ENCODE measurements at regions not wholly inside any gene's neighbourhood (a gene's known extent, or its start where the extent isn't known, plus 50 kb on each side); places are given as distances from the start of the nearest gene placed in this dataset.
"Not testable (repeated sequence)": the region's sequence is repeated elsewhere in the genome, so short reads cannot be mapped to it uniquely, and the experiment has no call there.

DNA sequence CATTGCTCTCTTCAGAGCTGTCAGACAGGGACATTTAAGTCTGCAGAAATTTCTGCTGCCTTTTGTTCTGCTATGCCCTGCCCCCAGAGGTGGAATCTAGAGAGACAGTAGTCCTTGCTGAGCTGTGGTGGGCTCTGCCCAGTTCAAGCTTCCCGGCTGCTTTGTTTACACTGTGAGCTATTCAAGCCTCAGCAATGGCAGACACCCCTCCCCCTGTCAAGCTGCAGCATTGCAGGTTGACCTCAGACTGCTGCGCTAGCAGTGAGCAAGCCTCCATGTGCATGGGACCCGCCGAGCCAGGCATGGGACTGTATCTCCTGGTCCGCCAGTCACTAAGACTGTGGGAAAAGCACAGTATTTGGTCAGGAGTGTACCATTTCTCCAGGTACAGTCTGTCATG lies 53.6 kb upstream of the MAPK10 start:
- not testable (repeated sequence) for DNase-seq (ENCODE audit: low read depth)

DNA sequence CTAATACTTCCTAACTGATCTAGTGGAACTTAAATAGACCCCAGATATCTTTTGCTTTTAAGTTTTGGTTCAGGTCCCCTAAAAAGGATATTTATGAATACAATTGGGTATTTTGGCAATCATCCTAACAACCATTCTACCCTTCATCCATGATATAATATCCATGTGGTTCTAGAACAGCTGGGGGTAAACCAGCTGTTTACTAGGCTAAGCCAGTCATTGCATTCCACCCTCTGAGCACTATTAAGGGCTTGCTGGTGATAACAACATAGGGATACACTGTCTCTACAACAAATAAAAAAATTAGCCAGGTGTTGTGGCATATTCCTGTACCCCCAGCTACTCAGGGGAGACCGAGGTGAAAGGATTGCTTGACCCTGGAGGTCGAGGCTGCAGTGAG lies 54.8 kb upstream of the MAPK10 start:
- DNase-seq (ENCODE audit: low read depth): no peak

DNA sequence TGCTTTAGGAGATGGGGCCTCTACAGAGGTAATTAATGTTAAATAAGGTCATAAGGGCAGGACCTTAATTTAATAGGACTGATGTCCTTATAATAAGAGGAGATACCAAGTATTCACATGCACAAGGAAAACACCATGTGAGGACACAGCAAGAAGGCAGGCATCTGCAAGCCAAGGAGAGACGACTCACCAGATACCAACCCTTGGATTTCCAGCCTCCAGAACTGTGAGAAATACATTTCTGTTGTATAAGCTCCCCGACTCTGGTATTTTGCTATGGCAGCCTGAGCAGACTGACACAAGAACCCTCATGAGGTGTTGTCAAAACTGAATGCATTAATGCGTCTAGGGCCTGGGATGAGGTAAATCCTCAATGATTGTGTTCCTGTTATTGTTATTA lies 56.2 kb upstream of the MAPK10 start:
- no peak for DNase-seq (ENCODE audit: low read depth)

DNA sequence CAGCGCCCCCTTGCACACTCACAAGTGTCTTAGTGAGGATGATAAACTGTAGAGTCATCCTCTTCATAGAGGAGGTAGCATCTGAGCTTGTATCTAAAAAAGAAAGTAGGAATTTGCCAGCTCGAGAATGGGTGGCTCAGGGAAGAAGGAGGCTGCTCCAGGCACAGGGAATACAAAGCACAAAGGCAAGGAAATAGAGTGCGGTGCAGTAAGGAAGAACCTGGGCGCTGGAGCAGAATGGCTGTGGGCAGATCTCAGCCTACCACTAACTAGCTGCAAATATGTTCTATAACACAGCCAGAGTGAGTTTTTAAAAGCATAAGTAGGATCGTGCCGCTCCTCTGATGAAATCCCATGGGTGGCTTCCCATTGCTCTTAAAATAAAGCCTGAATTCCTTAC lies 61.6 kb upstream of the MAPK10 start:
- no peak for DNase-seq (ENCODE audit: low read depth)

DNA sequence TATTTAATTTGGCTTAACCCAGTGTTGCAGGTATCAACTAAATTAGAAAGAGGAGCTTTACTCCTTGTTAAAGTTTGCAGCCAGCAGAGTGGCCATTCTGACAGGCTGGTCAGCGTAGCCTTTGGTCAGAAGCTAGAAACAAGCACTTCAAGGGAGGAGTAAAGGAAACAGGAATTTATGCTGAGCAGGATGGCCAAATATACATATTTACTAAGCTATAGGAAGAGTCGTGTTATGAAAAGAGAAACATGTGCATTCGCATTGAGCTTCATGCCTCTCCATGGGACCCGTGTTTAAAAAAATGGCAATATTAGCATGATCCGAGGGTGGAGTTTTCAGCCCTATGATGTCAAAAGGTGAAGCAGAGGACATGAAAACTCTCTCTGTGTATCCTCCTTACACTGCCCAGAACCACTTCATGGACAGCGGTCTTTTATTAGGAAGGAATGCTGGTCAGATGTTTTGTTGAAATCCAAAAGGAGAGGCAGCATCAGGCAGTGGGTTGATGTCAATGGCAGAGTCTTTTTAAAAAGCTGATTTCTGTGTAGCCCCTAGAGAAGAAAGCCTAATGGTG lies 71.8 kb upstream of the MAPK10 start:
- DNase-seq (ENCODE audit: low read depth): no peak

DNA sequence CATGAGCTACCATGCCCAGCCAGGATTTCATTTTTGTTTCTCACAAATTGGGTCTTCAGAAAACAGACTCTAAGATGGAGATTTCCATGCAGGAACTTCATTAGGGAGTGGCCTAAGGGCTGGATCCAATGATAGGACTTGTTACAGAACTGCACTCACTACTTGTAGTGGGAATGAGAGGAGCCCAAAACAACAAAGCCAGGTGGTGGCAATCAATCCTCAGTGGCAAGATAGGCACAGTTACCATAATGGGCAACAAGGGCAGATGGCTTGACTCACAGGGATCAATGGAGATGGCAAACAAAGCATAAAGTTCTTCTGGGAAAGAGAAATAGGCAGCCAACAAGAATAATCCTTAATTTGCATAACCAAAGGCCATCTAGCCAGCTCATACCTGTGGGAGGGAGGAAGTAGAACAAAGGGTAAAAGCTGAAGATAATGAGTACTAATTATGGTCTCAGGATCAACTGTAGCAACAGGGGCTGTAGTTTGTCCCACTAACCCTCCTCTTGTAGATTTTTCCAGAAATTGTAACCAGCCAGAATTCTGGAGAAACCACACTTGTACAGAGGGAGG lies 72.8 kb upstream of the MAPK10 start:
- DNase-seq (ENCODE audit: low read depth): no peak

DNA sequence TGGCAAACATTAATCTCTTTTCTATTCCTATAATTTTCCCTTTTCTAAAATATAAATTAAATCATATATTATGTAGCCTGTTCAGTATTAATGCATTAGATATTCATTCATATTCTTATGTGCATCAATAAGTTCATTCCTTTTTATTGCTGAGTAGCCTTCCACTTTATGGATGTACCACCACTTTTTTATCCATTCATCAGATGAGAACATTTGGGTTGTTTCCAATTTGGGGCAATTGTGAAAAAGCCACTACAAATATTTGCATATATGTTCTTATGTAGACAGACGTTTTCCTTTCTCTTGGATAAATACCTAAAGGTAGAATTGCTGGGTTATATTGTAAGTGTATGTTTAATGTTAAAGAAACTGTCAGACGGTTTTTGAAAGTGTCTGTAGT lies 79.4 kb upstream of the MAPK10 start:
- DNase-seq (ENCODE audit: low read depth): no peak

DNA sequence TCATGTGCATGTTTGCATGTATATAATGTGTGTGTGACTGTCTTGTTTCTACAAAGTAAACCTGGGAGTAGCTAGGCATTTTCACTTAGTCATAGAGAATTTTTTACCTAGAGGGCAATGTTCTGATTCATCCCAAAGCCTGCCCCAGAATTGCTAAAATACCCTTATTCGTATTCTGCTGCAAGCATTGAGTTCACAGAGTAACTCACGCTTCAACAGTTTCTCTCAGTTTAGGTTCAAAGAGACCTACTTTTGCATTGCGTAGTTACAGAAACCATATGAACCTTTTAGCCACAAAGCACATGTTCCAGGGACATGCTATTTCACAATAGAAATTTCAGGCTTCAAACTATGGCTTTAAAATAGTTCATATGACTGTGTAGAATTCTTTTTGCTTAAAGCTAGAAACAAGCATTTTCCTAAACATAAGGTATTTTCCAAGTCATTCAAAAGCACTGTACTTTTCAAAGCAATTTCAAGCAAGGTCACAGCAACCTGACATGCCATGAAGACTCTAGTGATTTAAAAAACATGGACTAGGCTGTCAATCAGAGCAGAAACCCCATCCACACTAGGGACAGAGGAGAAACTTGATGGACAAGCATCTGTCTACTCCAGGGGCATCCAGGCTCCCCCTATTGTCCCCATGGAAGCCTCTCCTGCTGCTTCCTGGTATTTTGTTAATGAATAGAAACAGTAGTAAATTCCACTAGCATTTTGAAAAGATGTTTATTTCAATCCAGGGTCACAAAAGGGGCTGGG lies 81.5 kb upstream of the MAPK10 start:
- no peak for DNase-seq (ENCODE audit: low read depth)

DNA sequence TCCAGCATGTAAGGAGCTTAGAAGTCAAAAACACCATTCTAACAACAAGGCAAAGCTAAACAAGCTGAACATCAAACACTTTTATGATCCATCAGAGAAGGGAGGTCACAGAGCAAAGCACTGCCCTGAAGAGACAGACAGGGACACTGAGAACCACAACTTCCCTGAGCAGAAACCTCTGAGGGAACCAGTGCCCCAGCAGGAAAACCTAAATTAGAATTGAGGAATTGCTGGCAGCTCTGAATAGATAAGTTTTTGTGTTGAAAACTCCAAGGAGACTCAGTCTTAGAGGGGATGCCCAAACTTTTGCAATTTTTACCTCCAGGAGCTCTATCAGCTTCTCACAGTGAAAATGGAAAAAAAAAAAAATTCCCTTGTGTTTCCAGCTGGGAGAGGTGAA lies 83.0 kb upstream of the MAPK10 start:
- no peak for DNase-seq (ENCODE audit: low read depth)

DNA sequence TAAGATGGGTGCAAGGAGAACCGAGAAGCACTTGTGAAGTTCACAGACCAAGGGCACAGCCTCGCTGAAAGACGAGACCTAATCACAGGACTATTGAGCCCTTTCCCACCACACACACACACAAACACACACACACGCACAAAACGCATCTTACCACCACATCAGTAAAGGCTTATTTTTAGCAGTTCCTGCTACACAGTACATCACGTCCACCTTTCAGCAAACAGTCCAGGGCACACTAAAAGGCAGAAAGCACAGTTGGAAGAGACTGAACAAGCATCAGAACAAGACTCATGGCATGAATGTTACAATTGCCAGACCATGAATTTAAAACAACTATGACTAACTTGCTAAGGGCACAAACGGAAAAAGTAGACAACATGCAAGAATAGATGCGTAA lies 83.6 kb upstream of the MAPK10 start:
- no peak for DNase-seq (ENCODE audit: low read depth)

DNA sequence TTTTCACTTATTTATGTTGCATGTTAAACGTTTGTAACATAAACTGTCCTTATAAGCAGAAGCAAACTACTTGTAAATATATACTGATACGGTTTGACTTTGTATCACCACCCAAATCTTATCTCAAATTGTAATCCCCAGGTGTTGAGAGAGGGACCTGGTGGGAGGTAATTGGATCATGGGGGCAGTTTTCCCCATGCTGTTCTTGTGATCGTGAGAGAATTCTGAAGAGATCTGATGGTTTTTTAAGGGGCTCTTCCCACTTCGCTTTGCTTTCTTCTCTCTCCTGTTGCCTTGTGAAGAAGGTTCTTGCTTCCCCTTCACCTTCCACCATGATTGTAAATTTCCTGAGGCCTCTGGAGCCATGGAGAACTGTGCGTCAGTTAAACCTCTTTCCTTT lies 87.1 kb upstream of the MAPK10 start:
- DNase-seq (ENCODE audit: low read depth): no peak

DNA sequence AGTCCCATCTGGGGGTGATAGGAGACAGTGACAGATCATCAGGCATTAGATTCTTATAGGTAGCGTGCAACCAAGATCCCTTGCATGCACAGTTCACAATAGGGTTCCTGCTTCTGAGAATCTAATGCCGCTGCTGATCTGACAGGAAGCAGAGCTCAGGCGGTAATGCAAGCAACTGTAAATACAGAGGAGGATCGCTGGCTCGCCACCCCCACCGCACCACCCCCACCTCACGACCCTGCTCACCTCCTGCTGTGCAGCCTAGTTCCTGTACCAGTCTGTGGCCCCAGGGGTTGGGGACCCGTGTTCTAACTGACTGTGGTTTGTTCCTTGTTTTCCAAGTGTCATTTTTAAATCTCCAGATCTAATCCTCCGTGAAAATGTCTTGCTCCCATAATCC lies 89.0 kb upstream of the MAPK10 start:
- no peak for DNase-seq (ENCODE audit: low read depth)

DNA sequence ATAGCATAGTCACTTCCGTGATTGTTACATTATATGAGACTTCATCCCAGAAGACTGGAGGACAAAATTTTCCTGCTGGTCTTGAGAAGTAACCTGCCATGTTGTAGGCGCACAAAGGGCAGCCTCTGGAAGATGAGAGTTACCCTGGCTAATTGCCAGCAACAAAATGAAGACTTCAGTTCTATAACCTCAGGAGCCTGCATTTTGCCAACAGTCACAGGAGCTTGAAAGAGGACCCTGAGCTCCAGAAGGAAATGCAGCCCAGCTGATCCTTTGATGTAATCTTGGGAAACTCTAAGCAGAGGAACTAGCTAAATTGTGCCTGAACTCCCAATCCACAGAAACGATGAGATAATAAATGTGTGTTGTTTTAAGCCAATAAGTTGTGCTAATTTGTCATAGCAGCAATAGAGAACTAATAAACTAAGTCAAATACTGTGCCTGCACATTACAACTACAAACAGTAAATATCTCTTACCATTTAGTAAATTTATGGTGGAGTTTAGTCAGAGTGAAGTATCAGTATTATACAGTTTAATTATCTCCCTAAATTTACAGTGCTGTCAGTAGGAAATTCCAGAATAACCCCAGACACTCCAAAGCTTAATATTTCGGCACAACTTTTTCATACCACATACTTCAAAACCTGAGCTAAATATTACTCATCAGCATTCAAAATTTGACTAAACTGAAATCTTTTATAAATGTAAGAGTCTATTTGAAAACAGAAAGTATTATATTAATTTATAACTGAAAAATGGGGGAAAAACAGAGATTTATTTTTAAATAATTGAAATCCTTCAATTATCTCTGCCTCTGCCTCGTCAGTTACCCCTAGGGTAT lies 90.1 kb upstream of the MAPK10 start:
- DNase-seq (ENCODE audit: low read depth): no peak

DNA sequence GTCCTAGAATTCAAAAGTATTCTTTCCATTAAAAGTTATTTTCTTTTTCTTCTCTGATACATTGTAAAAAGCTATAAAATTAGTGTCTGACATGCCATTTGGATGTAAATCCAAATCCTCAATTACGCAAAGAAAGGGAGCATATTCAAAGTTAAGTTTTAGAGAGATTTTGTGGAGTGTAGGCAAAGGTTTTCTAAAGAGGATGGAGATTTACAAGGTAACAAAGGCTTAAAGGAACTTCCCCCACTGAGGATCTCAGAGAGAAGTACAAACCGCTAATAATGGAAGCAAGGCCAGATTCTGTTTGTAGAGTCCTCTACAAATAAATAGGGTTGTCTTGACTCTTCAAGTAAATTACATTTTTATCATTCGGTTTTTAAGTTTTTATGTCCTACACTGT lies 91.0 kb upstream of the MAPK10 start:
- DNase-seq (ENCODE audit: low read depth): no peak

DNA sequence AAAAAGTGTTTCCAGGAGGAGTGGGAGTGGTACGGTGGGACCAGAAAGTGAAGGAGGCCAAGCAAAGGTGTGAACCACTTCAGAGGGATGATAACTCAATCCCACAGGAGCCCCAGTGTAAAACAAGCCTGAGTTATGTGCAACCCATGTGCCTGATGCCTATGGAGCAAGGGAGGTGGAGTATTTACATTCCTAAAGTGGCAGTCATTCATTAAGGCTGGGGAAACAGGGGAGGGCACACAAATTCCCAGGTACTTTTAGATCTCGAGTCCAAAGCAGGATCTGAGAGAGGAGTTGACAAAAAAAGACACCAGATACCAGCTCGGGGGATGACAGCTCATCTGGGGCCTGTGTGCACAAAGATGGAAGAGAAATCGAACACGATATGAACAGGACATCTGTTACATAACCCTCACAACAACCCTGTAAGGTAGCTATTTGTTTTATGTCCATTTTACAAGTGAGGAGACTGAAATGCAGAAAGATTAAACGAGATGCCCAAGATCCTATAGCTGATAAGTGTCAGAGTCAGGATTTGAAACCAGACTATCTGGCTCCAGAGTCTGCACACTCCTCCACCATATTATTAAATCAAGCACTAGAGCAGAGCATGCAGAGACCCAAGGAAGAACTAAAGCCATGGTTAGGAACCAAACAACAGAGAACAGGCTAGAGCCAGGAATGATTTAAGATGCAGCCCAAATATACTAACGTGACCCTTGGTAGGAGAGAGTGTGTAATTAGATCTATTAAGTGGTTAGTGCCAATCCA lies 91.9 kb upstream of the MAPK10 start:
- no peak for DNase-seq (ENCODE audit: low read depth)

DNA sequence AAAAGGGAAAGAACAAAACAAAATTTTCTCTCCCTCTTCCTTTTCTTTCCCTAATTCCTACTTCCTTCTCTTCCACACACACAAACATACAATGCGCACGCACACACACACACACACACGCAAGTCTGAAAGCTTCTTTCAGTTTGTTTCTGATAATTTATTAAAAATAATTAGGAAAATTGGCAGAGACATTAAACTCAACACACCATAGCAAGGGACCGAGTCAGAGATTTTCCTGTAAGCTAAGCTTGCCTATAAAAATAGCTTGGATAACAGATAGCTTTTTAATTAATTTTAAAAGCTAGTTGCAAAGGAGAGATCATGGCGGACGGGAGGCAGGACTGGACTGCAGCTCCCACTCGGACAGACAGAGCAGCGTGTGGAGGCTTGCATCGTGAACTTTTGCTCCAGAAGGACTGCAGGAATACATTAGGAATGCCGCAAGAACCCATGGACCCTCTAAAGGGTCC lies 92.6 kb upstream of the MAPK10 start:
- no peak for DNase-seq (ENCODE audit: low read depth)

DNA sequence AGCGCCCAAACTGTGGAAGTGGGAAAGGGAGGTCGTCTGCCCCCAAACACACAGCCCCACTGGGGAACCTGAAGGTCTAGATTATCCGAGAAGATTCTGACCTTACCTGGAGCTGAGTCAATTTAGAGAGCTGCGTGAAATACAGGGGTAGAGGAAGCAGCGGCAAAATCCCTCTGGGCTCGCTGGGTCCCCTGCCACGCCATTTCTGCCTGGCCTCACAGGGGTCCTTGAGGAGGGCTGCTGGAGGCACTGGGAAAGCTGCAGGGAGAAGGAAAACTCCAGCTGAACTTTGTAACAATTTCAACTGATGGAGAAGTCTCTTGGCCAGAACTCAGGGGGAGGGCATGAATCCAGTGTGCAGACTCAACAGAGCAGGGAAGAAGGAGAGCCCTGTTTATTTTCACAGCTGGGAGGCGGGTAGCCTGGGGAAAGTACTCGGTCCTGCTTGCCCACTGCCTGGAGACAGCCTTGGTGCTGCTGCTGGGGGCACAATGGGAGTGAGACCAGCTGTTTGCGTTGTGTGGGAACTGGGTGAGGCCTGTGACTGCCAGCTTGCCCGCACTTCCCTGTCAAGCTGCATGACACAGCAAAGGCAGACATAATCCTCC lies 93.2 kb upstream of the MAPK10 start:
- DNase-seq (ENCODE audit: low read depth): peak; percentile 48

DNA sequence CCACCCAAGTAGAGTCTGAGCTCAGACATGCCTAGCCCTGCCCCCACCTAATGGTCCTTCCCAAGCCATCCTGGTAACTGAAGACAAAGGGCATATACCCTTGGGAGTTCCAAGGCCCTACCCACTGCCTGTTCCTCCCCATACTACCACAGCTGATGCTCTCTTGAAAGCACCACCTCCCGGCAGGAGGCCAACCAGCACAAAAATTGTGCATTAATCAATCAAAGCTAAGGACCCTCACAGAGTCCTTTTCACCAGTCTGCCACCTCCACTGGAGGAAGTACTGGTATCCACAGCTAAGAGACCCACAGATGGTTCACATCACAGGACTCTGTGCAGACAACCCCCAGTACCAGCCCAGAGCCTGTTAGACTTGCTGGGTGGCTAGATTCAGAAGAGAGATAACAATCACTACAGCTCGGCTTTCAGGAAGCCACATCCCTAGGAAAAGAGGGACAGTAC lies 93.8 kb upstream of the MAPK10 start:
- not testable (repeated sequence) for DNase-seq (ENCODE audit: low read depth)

DNA sequence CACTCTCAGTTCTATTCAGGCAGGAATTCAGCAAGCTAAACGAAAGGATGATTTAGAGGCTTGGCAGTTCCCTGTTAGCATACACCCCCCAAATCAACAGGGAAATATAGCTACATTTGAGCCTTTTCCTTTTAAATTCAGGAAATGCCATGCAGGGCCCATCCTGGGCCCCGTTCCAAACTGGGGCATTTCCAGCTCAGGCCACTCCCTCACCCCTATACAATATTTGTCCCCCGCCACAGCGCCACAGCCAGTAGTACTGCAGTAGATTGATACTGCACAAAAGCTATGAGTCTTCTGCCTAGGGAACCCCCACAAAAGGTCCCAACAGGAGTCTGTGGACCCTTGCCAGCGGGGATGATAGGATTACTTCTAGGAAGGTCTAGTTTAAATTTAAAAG lies 102.0 kb upstream of the MAPK10 start:
- no peak for DNase-seq (ENCODE audit: low read depth)

DNA sequence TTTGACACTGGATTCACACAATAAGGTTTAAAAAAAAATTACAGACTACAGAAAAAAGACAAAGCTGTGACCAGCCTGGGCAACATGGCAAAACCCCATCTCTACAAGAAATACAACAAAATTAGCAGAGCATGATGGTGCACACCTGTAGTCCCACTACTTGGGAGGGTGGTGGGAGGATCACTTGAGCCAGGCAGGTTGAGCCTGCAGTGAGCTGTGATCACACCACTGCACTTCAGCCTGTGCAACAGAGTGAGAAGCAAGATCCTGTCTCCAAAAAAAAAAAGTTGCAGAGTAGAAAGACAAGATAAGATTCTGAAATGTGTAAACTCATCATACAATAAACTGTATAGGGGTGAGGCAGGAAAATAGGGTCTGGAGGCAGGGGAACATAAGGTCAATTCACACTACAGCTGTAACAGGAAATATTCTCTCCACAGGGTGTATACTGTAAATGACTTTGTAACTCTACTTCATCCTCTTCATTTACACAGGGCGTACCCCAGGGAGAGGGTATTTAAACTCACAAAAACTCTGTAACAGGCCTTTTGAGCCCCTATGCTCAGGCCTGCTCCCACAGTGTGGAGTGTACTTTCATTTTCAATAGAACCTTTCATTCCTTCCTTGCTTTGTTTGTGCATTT lies 112.6 kb upstream of the MAPK10 start:
- no peak for DNase-seq (ENCODE audit: low read depth)

DNA sequence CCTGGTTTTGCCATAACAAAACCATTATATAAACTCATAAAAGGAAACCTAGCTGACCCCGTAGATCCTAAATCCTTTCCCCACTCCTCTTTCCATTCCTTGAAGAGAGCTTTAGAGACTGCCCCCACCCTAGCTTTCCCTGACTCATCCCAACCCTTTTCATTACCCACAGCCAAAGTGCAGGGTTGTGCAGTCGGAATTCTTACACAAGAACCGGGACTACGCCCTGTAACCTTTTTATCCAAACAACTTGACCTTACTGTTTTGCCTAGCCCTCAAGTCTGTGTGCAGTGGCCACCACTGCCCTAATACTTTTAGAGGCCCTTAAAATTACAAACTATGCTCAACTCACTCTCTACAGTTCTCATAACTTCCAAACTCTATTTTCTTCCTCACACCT lies 116.0 kb upstream of the PTPN13 start:
- DNase-seq (ENCODE audit: low read depth): not testable (repeated sequence)

Data from fibroblast of the conjunctiva (primary cell).